ENCODE measurements at regions not wholly inside any gene's neighbourhood (a gene's known extent, or its start where the extent isn't known, plus 50 kb on each side); places are given as distances from the start of the nearest gene placed in this dataset.

GRCh38 chr2:16589465-16589864, 76.2 kb downstream of the CYRIA start:
- TF ChIP-seq CTCF (IDR thresholded peaks at IDR 0.05) = no peak
- no peak overlapping the region for H3K4me3 ChIP-seq
- no peaks in the 10 kb centered on the region for H3K36me3 ChIP-seq
- no peak for DNase-seq (ENCODE audit: low spot score)
- no peaks in the 10 kb centered on the region for H3K4me1 ChIP-seq
- H3K27ac ChIP-seq = no peak overlapping the region
- no peaks in the 10 kb centered on the region for H3K27me3 ChIP-seq
- H3K9me3 ChIP-seq = no peaks in the 10 kb centered on the region

- H3K4me3 ChIP-seq = no peak overlapping the region
- H3K27ac ChIP-seq = no peak overlapping the region
- no peaks in the 10 kb centered on the region for H3K9me3 ChIP-seq
- DNase-seq (ENCODE audit: low spot score) = no peak
- no peaks in the 10 kb centered on the region for H3K27me3 ChIP-seq
- no peaks in the 10 kb centered on the region for H3K36me3 ChIP-seq
- TF ChIP-seq CTCF (IDR thresholded peaks at IDR 0.05) = no peak
- H3K4me1 ChIP-seq = no peaks in the 10 kb centered on the region
Measured at GRCh38 chr2:16588565-16588964, 77.1 kb downstream of the CYRIA start.

DNA sequence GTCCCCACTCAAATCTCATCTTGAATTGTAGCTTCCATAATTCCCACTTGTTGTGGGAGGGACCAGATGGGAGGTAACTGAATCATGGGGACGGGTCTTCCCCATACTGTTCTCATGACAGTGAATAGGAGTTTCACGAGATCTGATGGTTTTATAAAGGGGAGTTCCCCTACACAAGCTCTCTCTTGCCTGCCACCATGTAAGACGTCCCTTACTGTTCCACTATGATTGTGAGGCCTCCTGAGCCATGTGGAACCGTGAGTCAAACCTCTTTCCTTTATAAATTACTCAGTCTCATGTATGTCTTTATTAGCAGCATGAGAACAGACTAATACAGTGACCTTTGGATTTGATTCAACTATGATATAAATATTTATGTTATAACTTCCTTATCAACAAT, 78.0 kb downstream of the CYRIA start:
- Histone ChIP-seq H3K9me3 (no peaks in the 10 kb centered on the region), H3K27ac (no peak overlapping the region), H3K4me3 (no peak overlapping the region), H3K27me3 (no peaks in the 10 kb centered on the region), H3K4me1 (no peaks in the 10 kb centered on the region), H3K36me3 (no peaks in the 10 kb centered on the region)
- no peak for TF ChIP-seq CTCF (IDR thresholded peaks at IDR 0.05)
- no peak for DNase-seq (ENCODE audit: low spot score)

DNA sequence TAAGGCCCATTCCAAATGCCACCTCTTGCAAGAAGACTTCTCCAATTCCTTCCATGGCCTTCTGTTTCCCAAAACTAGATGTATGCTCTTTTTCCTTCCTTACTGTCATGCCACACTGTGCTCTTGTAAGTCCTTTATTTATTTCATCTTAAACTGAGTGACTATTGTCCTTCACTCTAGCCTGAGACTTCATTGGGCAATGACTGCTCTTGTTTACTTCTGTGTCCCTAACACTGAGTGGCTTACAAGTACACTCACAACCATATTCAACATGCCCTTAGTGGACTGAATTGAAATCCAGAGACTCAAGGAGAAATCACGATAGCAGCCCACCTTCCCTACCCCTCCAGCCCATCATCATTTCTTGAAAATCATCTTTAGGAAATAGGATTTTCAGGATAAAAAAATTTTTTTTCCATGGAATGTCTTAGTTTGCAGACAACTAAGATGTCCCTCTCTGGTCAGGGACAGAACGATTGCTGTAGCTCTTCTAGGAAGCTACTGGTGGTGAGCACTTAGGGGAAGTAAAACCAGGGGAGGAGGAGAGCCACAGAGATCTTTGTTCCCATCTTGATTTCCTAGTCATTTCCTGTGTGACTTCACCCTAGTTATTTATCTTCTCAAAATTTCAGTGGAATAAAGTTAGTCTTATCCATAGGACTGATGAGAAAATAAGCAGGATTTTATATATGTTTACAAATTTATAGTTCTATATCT, 80.7 kb downstream of the CYRIA start:
- Histone ChIP-seq H3K9me3 (no peaks in the 10 kb centered on the region), H3K27ac (no peak overlapping the region), H3K4me3 (no peak overlapping the region), H3K27me3 (no peaks in the 10 kb centered on the region), H3K4me1 (no peaks in the 10 kb centered on the region), H3K36me3 (no peaks in the 10 kb centered on the region)
- no peak for TF ChIP-seq CTCF (IDR thresholded peaks at IDR 0.05)
- no peak for DNase-seq (ENCODE audit: low spot score)

DNA sequence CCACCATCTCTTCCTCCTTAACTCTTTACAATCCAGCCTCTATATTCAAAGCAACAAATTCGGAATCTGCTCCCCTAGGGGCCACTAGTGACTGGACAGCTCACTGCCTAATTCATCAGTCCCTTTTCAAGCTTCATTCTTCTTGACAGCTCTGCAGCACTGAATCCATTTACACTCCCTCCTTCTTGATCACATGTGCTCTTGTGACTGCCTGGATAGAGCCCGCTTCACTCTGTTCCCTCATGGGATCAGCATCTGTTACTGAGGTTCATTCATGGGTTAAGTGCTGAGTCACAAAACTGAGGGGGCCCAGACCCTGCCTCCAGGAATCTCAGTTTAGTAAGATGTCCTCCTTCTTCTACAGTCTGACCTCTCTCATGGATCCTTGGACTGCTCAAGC, 81.5 kb downstream of the CYRIA start:
- no peak for DNase-seq (ENCODE audit: low spot score)
- H3K27me3 ChIP-seq = no peaks in the 10 kb centered on the region
- TF ChIP-seq CTCF (IDR thresholded peaks at IDR 0.05) = no peak

GRCh38 chr2:16581241-16581640, 84.4 kb downstream of the CYRIA start:
- DNase-seq (ENCODE audit: low spot score) = no peak
- no peaks in the 10 kb centered on the region for H3K27me3 ChIP-seq
- H3K9me3 ChIP-seq = no peaks in the 10 kb centered on the region
- TF ChIP-seq CTCF (IDR thresholded peaks at IDR 0.05) = no peak
- H3K36me3 ChIP-seq = no peaks in the 10 kb centered on the region
- H3K4me3 ChIP-seq = no peak overlapping the region
- no peak overlapping the region for H3K27ac ChIP-seq
- peaks cover 0 to 3% of the 10 kb centered on the region in 2 donors for H3K4me1 ChIP-seq

More for the DNA sequence above, 81.5 kb downstream of the CYRIA start:
- Histone ChIP-seq H3K9me3 (no peaks in the 10 kb centered on the region), H3K4me3 (no peak overlapping the region), H3K4me1 (no peaks in the 10 kb centered on the region), H3K27ac (no peak overlapping the region), H3K36me3 (no peaks in the 10 kb centered on the region)
